ENCODE measurements at regions not wholly inside any gene's neighbourhood (a gene's known extent, or its start where the extent isn't known, plus 50 kb on each side); places are given as distances from the start of the nearest gene placed in this dataset.

- TF ChIP-seq POLR2AphosphoS5 (IDR thresholded peaks at IDR 0.05; ENCODE audit: low read depth), result no peak
- TF ChIP-seq, protein P1, sequence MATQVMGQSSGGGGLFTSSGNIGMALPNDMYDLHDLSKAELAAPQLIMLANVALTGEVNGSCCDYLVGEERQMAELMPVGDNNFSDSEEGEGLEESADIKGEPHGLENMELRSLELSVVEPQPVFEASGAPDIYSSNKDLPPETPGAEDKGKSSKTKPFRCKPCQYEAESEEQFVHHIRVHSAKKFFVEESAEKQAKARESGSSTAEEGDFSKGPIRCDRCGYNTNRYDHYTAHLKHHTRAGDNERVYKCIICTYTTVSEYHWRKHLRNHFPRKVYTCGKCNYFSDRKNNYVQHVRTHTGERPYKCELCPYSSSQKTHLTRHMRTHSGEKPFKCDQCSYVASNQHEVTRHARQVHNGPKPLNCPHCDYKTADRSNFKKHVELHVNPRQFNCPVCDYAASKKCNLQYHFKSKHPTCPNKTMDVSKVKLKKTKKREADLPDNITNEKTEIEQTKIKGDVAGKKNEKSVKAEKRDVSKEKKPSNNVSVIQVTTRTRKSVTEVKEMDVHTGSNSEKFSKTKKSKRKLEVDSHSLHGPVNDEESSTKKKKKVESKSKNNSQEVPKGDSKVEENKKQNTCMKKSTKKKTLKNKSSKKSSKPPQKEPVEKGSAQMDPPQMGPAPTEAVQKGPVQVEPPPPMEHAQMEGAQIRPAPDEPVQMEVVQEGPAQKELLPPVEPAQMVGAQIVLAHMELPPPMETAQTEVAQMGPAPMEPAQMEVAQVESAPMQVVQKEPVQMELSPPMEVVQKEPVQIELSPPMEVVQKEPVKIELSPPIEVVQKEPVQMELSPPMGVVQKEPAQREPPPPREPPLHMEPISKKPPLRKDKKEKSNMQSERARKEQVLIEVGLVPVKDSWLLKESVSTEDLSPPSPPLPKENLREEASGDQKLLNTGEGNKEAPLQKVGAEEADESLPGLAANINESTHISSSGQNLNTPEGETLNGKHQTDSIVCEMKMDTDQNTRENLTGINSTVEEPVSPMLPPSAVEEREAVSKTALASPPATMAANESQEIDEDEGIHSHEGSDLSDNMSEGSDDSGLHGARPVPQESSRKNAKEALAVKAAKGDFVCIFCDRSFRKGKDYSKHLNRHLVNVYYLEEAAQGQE (IDR thresholded peaks at IDR 0.05; ENCODE audit: insufficient replicate concordance, low read depth), result no peak
These were observed 479.3 kb upstream of the PCDH10 start for GRCh38 chr4:132669786-132670185.
